Ammon's horn (tissue), 1 donor: ENCODE measurements at regions not wholly inside any gene's neighbourhood (a gene's known extent, or its start where the extent isn't known, plus 50 kb on each side); places are given as distances from the start of the nearest gene placed in this dataset.

Source experiments
- DNase-seq: peaks from one replicate; pipeline ENCODE4 v3.0.0-alpha.2; 2016; ENCODE audit warnings: low spot score

- no peak for DNase-seq
Observed at GRCh38 chr11:122062763-122063162, 53.3 kb downstream of the BLID start.

GRCh38 chr11:122059565-122059964 lies 56.5 kb downstream of the BLID start:
- DNase-seq, result no peak

GRCh38 chr11:122050021-122050690 lies 65.9 kb downstream of the BLID start:
- DNase-seq, result no peak

- no peak for DNase-seq
Observed at GRCh38 chr11:122048401-122048800, 67.6 kb downstream of the BLID start.

- no peak for DNase-seq
Observed at GRCh38 chr11:122046846-122047245, 69.2 kb downstream of the BLID start.

GRCh38 chr11:122046438-122046837 lies 69.6 kb downstream of the BLID start:
- DNase-seq, result no peak

GRCh38 chr11:122045181-122045586 lies 70.8 kb downstream of the BLID start:
- DNase-seq, result no peak

- no peak for DNase-seq
Observed at GRCh38 chr11:122044086-122044485, 71.9 kb downstream of the BLID start.

- DNase-seq, result no peak
Observed at GRCh38 chr11:122042981-122043380, 73.0 kb downstream of the BLID start.

GRCh38 chr11:122040464-122040863 lies 75.6 kb downstream of the BLID start:
- no peak for DNase-seq

GRCh38 chr11:122038543-122038942 lies 77.5 kb downstream of the BLID start:
- DNase-seq, result no peak

GRCh38 chr11:122037911-122038310 lies 78.1 kb downstream of the BLID start:
- DNase-seq, result no peak

GRCh38 chr11:122036493-122036892 lies 79.5 kb downstream of the BLID start:
- no peak for DNase-seq

GRCh38 chr11:122036018-122036417 lies 80.0 kb downstream of the BLID start:
- no peak for DNase-seq

GRCh38 chr11:122033631-122034030 lies 82.4 kb downstream of the BLID start:
- DNase-seq, result no peak

- no peak for DNase-seq
Observed at GRCh38 chr11:122033193-122033592, 82.8 kb downstream of the BLID start.

- DNase-seq, result no peak
Observed at GRCh38 chr11:122032317-122032716, 83.7 kb downstream of the BLID start.

- DNase-seq, result no peak
Observed at GRCh38 chr11:122031813-122032212, 84.2 kb downstream of the BLID start.

GRCh38 chr11:122030286-122030685 lies 85.7 kb downstream of the BLID start:
- no peak for DNase-seq

- no peak for DNase-seq
Observed at GRCh38 chr11:122028545-122028944, 87.5 kb downstream of the BLID start.

GRCh38 chr11:122028036-122028435 lies 88.0 kb downstream of the BLID start:
- DNase-seq, result no peak

GRCh38 chr11:122025757-122026156 lies 90.3 kb downstream of the BLID start:
- DNase-seq, result no peak

- DNase-seq, result no peak
Observed at GRCh38 chr11:122024278-122024677, 91.7 kb downstream of the BLID start.

- no peak for DNase-seq
Observed at GRCh38 chr11:122023614-122024250, 92.3 kb downstream of the BLID start.
